ENCODE measurements at regions not wholly inside any gene's neighbourhood (a gene's known extent, or its start where the extent isn't known, plus 50 kb on each side); places are given as distances from the start of the nearest gene placed in this dataset.

DNA sequence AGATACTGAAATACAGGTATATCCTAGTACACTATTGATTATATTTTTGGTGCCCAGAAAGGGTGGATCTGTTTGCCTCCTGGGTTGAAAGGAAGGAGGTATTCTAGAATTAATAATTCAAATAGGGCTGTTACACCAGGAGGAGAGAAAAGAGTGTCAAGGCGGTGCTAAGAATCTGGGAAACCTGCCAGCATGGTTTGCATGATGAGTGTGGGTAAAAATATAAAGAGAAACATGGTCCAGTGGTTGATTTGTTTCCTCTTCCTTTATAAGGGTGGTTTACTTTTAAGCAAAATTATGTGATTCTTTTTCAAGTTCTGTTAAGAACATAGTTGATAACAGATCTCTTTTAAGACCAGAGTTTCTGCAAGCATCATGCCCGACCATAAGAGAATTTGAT lies 69.4 kb upstream of the NFIB start:
- no peak overlapping the region for H3K4me3 ChIP-seq
- no peaks in the 10 kb centered on the region for H3K4me1 ChIP-seq
- no peaks in the 10 kb centered on the region for H3K27me3 ChIP-seq (ENCODE audit: low read depth)
- in situ Hi-C loops (cut with MboI; ENCODE audit: low sequenced_read_pairs): no loop called here
- no peaks in the 10 kb centered on the region for H3K36me3 ChIP-seq (replicated peaks)
- no peaks in the 10 kb centered on the region for H3K9me3 ChIP-seq
- no peak for DNase-seq (ENCODE audit: low spot score in 2 of 2)

DNA sequence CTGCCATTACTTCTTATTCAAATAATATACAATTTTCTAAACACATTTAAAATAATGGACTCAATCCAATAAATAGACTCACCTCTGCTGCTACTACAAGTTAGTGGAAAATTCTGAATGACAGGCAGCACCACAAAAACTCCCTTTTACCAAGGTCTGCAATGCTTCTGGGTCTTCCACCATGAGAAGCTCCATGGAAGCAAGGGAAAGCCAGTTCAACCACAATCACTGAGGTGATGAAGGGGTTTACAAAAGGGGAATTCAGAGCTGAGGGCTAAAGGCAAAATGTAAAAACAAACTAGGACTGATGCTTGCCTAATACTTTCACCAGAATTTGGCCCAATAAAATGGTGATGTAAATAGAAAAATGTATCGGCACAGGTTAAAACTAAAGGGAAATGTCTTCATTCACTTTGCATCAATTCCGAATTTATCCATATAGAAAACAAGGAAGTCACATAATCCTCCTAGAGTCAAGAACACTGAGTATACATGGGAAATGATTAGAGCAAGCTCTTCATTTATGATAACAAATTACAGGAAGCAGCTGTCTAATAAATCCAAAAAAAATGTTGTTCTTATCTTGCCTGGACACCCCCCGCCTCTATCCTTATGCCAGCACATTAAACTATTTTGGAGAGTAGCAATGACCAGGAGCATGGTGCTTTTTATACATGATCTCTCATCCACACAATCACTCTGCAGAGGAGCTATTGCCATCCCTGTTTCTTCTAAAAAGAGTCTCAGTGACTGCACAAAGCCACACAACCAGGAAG lies 66.3 kb upstream of the NFIB start:
- in situ Hi-C loops (cut with MboI; ENCODE audit: low sequenced_read_pairs): no loop called here
- Histone ChIP-seq H3K36me3 (replicated peaks) (no peaks in the 10 kb centered on the region), H3K4me3 (no peak overlapping the region), H3K27me3 (ENCODE audit: low read depth) (no peaks in the 10 kb centered on the region), H3K4me1 (no peaks in the 10 kb centered on the region), H3K9me3 (no peaks in the 10 kb centered on the region)
- no peak for DNase-seq (ENCODE audit: low spot score in 2 of 2)

DNA sequence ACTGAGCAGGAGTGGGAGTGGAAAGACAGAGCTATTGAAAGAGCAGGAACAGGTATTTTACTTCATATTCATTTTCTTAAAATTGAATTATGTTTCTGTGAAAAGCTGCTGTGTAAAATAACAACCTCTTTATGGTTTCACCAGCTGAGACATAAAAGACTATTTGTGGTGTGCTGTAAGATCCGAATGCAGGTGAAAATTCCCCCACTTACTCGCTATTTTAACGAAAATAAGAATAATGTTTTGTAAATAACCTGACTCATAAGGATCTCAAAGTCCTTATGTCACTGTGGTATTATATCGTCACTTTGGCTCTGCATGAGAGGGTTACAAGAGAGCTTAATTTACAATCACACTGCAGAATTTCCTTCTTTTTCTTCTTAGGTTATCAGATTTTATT lies 65.3 kb upstream of the NFIB start:
- H3K4me3 ChIP-seq: no peak overlapping the region
- no peaks in the 10 kb centered on the region for H3K9me3 ChIP-seq
- in situ Hi-C loops (cut with MboI; ENCODE audit: low sequenced_read_pairs): no loop called here
- no peaks in the 10 kb centered on the region for H3K27me3 ChIP-seq (ENCODE audit: low read depth)
- no peaks in the 10 kb centered on the region for H3K4me1 ChIP-seq
- no peaks in the 10 kb centered on the region for H3K36me3 ChIP-seq (replicated peaks)
- no peak for DNase-seq (ENCODE audit: low spot score in 2 of 2)

DNA sequence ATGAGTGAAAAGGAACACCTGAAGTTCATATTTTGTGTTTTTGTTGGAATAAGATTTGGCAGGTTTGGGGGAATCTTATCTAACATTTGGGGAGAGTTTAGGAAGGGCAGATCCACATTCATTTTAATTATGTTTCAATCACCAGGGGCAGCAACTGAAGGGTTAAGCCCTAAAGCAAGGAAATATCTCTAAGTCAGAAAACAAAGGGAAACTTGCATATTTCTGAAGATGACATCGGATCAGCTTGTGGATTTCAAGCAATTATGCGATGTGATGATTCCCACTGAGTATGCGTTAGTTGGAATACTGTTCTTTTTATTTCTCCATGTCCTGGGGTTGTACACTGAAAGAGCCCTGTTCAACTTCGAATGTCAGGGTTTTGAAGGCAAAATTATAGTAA lies 59.8 kb upstream of the NFIB start:
- Histone ChIP-seq H3K4me1 (peaks cover 19% of the 10 kb centered on the region), H3K36me3 (replicated peaks) (no peaks in the 10 kb centered on the region), H3K4me3 (no peak overlapping the region), H3K27me3 (ENCODE audit: low read depth) (no peaks in the 10 kb centered on the region), H3K9me3 (no peaks in the 10 kb centered on the region)
- in situ Hi-C loops (cut with MboI; ENCODE audit: low sequenced_read_pairs): no loop called here
- DNase-seq (ENCODE audit: low spot score in 2 of 2): no peak

DNA sequence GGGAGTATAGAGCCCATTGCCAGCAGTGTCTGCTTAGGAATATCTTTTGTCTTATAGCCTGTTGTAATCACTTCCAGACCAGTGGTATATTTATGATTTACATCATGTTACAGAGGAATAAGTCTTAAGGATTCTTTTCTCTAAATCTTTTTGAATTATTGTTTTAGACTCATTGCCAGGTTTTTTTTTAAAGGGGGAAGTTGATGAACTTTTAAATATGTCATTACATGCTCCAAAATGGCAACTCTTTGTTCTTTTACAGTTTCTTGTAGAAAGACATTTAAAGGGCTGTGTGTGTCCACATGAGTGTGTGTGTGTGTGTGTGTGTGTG lies 59.4 kb upstream of the NFIB start:
- in situ Hi-C loops (cut with MboI; ENCODE audit: low sequenced_read_pairs): no loop called here

DNA sequence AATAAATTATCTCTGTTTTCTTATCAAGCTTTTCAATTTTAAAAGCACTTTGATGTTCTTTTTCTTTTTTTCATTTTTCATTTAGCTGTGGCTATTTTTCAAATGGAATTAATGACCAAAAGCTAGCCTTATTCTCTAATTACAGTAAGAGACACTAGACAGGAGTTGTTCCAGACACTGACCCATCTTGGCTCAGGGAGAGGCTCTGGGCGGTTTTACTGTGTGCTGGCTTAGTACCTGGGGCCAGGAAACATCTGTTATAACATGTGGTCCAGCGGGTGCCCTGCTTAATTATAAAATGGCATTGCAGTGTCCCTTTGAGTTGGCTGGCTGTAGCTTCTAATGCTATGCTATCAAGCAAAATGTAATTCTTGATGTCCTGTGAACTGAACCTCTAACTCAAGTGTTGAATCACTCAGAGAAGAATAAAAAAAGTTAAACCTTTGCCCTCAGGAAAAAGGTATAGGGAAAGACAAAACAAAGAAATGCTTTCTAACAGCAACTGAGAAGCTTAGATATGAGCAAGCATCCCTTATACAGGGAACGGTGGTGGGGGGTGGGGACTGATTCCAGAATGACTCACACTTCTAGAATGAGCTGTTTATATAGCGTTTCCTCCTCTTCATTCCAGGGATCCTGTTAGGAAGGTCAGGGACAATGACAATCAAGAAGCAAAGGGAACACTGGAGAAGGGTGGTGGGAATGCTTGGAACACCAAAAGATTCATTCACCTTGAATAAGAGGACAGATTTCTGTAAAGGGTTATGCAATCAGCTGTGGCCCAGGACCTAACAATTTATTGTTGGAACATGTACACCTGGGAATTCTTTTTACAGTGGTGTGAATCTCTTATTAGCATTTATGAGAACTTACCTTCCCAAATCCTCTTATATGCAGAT lies 58.7 kb upstream of the NFIB start:
- H3K27me3 ChIP-seq (ENCODE audit: low read depth): no peaks in the 10 kb centered on the region
- peak; percentile 63 to 67 for DNase-seq (ENCODE audit: low spot score in 2 of 2)
- H3K9me3 ChIP-seq: no peaks in the 10 kb centered on the region
- H3K4me3 ChIP-seq: no peak overlapping the region
- H3K4me1 ChIP-seq: peaks cover 19% of the 10 kb centered on the region
- in situ Hi-C loops (cut with MboI; ENCODE audit: low sequenced_read_pairs): no loop called here
- no peaks in the 10 kb centered on the region for H3K36me3 ChIP-seq (replicated peaks)

More for the DNA sequence above, 59.4 kb upstream of the NFIB start:
- Histone ChIP-seq H3K4me3 (no peak overlapping the region), H3K36me3 (replicated peaks) (no peaks in the 10 kb centered on the region), H3K9me3 (no peaks in the 10 kb centered on the region), H3K27me3 (ENCODE audit: low read depth) (no peaks in the 10 kb centered on the region), H3K4me1 (peaks cover 19% of the 10 kb centered on the region)
- no peak for DNase-seq (ENCODE audit: low spot score in 2 of 2)

DNA sequence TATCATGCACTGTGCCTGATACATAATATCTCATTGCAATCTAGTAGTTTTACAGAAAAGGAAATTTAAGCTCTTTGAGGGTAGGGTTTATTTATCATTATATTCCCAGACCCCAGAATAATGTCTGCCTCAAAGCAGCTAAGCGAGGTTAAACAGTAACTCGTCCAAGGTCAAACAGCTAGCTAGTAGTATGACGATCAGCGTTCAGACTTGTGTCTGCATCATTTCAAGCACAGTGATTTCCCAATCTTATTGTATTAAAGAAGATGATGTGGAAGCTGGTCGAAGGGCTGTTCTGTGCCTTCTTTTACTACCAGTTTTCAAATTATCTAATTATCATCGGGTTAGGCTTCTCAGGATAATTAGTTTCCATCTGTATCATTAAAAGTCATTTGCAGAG lies 55.1 kb upstream of the NFIB start:
- Histone ChIP-seq H3K36me3 (replicated peaks) (no peaks in the 10 kb centered on the region), H3K4me1 (peaks cover 17% of the 10 kb centered on the region), H3K4me3 (no peak overlapping the region), H3K9me3 (no peaks in the 10 kb centered on the region; the same call in 1 of the 2 replicates), H3K27me3 (ENCODE audit: low read depth) (no peaks in the 10 kb centered on the region)
- in situ Hi-C loops (cut with MboI; ENCODE audit: low sequenced_read_pairs): no loop called here
- DNase-seq (ENCODE audit: low spot score in 2 of 2): no peak

DNA sequence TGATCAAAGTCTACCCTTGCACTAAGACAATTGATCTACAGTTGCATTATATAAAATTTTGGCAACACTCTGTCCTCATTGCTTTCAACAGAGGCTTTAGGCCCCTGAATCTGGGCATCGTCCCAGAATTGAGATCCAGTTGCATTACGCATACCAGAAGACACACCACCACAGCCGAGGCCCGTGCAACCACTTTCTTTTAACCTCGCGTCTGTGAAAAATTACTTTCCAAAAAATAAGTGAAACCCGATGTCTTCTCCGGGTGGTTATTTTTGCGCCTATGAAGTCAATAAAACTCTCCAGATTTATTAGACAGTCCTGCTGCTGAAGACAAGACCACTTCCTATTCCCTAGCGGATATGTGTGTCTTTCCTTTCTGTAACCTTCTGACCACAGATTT lies 52.1 kb upstream of the NFIB start:
- Histone ChIP-seq H3K36me3 (replicated peaks) (no peaks in the 10 kb centered on the region), H3K27me3 (ENCODE audit: low read depth) (no peaks in the 10 kb centered on the region), H3K4me3 (no peak overlapping the region), H3K4me1 (peaks cover 4% of the 10 kb centered on the region; the same call in 1 of the 2 replicates), H3K9me3 (no peaks in the 10 kb centered on the region; the same call in 1 of the 2 replicates)
- no peak for DNase-seq (ENCODE audit: low spot score in 2 of 2)
- in situ Hi-C loops (cut with MboI; ENCODE audit: low sequenced_read_pairs): no loop called here

DNA sequence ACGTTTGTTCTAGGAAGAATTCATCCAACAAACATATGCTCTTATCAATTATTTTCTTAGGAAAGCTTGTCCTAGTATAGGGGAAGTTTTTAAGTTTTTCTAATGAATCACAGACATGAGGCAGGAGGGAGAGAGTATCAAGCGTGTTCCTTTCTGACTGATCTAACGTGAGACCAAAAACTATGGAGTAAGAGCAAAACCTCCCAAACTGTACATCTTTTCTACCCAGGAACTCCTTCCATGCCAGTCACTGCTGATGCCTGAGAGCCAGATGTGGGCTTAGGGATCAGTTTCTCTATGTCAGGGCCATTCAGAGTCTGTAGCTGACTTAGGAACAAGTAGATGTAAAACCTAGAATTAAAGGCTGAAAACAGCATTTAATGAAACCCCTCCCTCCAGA lies 51.7 kb upstream of the NFIB start:
- H3K9me3 ChIP-seq: no peaks in the 10 kb centered on the region; the same call in 1 of the 2 replicates
- H3K4me1 ChIP-seq: peaks cover 4% of the 10 kb centered on the region; the same call in 1 of the 2 replicates
- H3K4me3 ChIP-seq: no peak overlapping the region
- DNase-seq (ENCODE audit: low spot score in 2 of 2): no peak
- in situ Hi-C loops (cut with MboI; ENCODE audit: low sequenced_read_pairs): no loop called here
- no peaks in the 10 kb centered on the region for H3K36me3 ChIP-seq (replicated peaks)
- H3K27me3 ChIP-seq (ENCODE audit: low read depth): no peaks in the 10 kb centered on the region

All from HAP-1 (cell line).